Prostate gland (tissue), 2 donors: ENCODE measurements at regions not wholly inside any gene's neighbourhood (a gene's known extent, or its start where the extent isn't known, plus 50 kb on each side); places are given as distances from the start of the nearest gene placed in this dataset.

Experiments
- DNase-seq: peaks from one replicate; pipeline ENCODE4 v3.0.0-alpha.2; 2019; ENCODE audit warnings: low spot score
- H3K27ac ChIP-seq, 2 donors: fragments of 200-600 bp; sonication (generic); 2 replicates each; pipeline ENCODE4 v1.5.1; 2017 to 2019
- H3K27me3 ChIP-seq: fragments of 200-600 bp; sonication (generic); replicated peaks from 2 replicates; pipeline ENCODE4 v1.5.1; 2019; ENCODE audit not compliant: insufficient read depth
- H3K36me3 ChIP-seq, 2 donors: fragments of 200-600 bp; sonication (generic); 1 replicate in 1 of 2; 2 replicates in 1 of 2; pipeline versions ENCODE4 v1.5.1 to v1.8.1; 2017 to 2019
- H3K4me1 ChIP-seq: fragments of 200-600 bp; sonication (generic); replicated peaks from 2 replicates; pipeline ENCODE4 v1.5.1; 2019
- H3K4me3 ChIP-seq, 2 donors: fragments of 200-600 bp; sonication (generic); 2 replicates each; pipeline ENCODE4 v1.5.1; 2017 to 2019
- H3K9me3 ChIP-seq: fragments of 200-600 bp; sonication (generic); 2 replicates; pipeline ENCODE4 v1.5.1; 2017
- CTCF ChIP-seq, 4 experiments: fragments of 200-600 bp in 2 of 4; fragments of 450-650 bp in 2 of 4; sonication (generic) in 2 of 4; IDR thresholded peaks; 1 replicate in 3 of 4; 2 replicates in 1 of 4; pipeline ENCODE4 v1.5.1; 2016 to 2019; ENCODE audit warnings: antibody characterized with exemption in 4 of 4, mild to moderate bottlenecking in 2 of 4, moderate library complexity in 2 of 4
- POLR2A ChIP-seq: fragments of 450-650 bp; IDR thresholded peaks from one replicate; pipeline ENCODE4 v1.6.1; 2016; ENCODE audit warnings: antibody characterized with exemption, mild to moderate bottlenecking
- POLR2AphosphoS5 ChIP-seq: sonication (generic); formaldehyde crosslinking; IDR thresholded peaks from one replicate; pipeline ENCODE4 v1.6.1; 2017; ENCODE audit warnings: antibody characterized with exemption
- WGBS: methylation state at CpG from one replicate; pipeline ENCODE4 v1.1.5; 2018; 5-methylcytosine and 5-hydroxymethylcytosine counted together
- intact Hi-C: fragments of 100-400 bp; cut with DNase I; formaldehyde crosslinking; loops from one replicate; pipeline ENCODE4 v1.14.2; 2022

GRCh38 chr6:8642854-8643253 lies 207.5 kb upstream of the SLC35B3 start:
- no peak overlapping the region for H3K4me3 ChIP-seq
- H3K27me3 ChIP-seq = no peaks in the 10 kb centered on the region
- intact Hi-C loops = no loop called here
- no peak overlapping the region for H3K27ac ChIP-seq
- WGBS = 24% methylated on average over 5 of the region's 5 CpGs
- H3K9me3 ChIP-seq = no peaks in the 10 kb centered on the region
- TF ChIP-seq POLR2A (no peak), CTCF (IDR thresholded peaks at IDR 0.05) (no peak), POLR2AphosphoS5 (no peak)
- H3K4me1 ChIP-seq = no peaks in the 10 kb centered on the region
- H3K36me3 ChIP-seq = no peaks in the 10 kb centered on the region
- DNase-seq = no peak

GRCh38 chr6:8642131-8642530 lies 206.8 kb upstream of the SLC35B3 start:
- Histone ChIP-seq H3K36me3 (no peaks in the 10 kb centered on the region), H3K27ac (no peak overlapping the region), H3K4me1 (no peaks in the 10 kb centered on the region), H3K27me3 (no peaks in the 10 kb centered on the region), H3K9me3 (no peaks in the 10 kb centered on the region), H3K4me3 (no peak overlapping the region)
- 53% methylated on average over 3 of the region's 3 CpGs for WGBS
- intact Hi-C loops = no loop called here
- TF ChIP-seq POLR2A = no peak
- DNase-seq = no peak

- Histone ChIP-seq H3K4me1 (no peaks in the 10 kb centered on the region), H3K27ac (no peak overlapping the region), H3K4me3 (no peak overlapping the region), H3K36me3 (no peaks in the 10 kb centered on the region), H3K27me3 (no peaks in the 10 kb centered on the region), H3K9me3 (no peaks in the 10 kb centered on the region)
- no peak for TF ChIP-seq POLR2A
- no peak for TF ChIP-seq POLR2AphosphoS5
- no peak for TF ChIP-seq CTCF (IDR thresholded peaks at IDR 0.05)
- no peak for DNase-seq
- intact Hi-C loops = no loop called here
- WGBS = 69% methylated on average over 3 of the region's 3 CpGs
Measured at GRCh38 chr6:8639928-8640649, 204.7 kb upstream of the SLC35B3 start.

GRCh38 chr6:8637896-8638597 lies 202.7 kb upstream of the SLC35B3 start:
- no peak overlapping the region for H3K4me3 ChIP-seq
- no peaks in the 10 kb centered on the region for H3K27me3 ChIP-seq
- DNase-seq = no peak
- WGBS = 74% methylated on average over 4 of the region's 4 CpGs
- no peak overlapping the region for H3K27ac ChIP-seq
- H3K4me1 ChIP-seq = no peaks in the 10 kb centered on the region
- intact Hi-C loops = no loop called here
- no peak for TF ChIP-seq CTCF (IDR thresholded peaks at IDR 0.05)
- TF ChIP-seq POLR2A = no peak
- TF ChIP-seq POLR2AphosphoS5 = no peak
- H3K9me3 ChIP-seq = no peaks in the 10 kb centered on the region
- H3K36me3 ChIP-seq = no peaks in the 10 kb centered on the region

- intact Hi-C loops = no loop called here
- Histone ChIP-seq H3K27me3 (no peaks in the 10 kb centered on the region), H3K4me1 (no peaks in the 10 kb centered on the region), H3K36me3 (no peaks in the 10 kb centered on the region), H3K4me3 (no peak overlapping the region), H3K27ac (no peak overlapping the region), H3K9me3 (no peaks in the 10 kb centered on the region)
- WGBS = 42% methylated on average over 3 of the region's 3 CpGs
- DNase-seq = no peak
- no peak for TF ChIP-seq CTCF (IDR thresholded peaks at IDR 0.05)
Measured at GRCh38 chr6:8633762-8634161, 198.4 kb upstream of the SLC35B3 start.
